ENCODE measurements at regions not wholly inside any gene's neighbourhood (a gene's known extent, or its start where the extent isn't known, plus 50 kb on each side); places are given as distances from the start of the nearest gene placed in this dataset.

- TF ChIP-seq POLR2A (IDR thresholded peaks at IDR 0.05) (no peak), CTCF (IDR thresholded peaks at IDR 0.05) (no peak)
Measured at GRCh38 chr3:158912621-158913020, 110.8 kb downstream of the MFSD1 start.
